ENCODE measurements at regions not wholly inside any gene's neighbourhood (a gene's known extent, or its start where the extent isn't known, plus 50 kb on each side); places are given as distances from the start of the nearest gene placed in this dataset.

DNA sequence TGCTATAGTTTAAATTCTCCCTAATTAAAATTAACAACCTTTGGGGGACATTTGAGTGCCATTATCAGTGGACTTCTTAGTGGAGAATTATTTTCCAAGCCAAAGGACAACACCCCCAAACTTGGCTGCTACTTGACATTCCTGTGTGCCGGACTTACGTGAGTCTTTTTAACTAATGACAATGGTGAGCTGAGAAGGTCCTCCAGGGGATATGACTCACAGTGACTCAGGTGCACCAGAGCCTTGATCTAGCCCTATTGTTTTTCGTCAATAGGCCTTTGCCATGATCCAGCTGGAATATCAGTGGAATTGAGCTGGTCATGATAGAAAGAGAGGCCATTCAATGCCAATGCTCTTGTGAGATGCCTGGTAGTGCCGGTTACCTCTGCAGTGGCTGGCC lies 118.1 kb upstream of the CXCR4 start (continued):
- TF ChIP-seq IRF3 (IDR thresholded peaks at IDR 0.05) = no peak
- no peak for TF ChIP-seq BMI1 (IDR thresholded peaks at IDR 0.05; ENCODE audit: borderline replicate concordance)
- TF ChIP-seq BCL11A (IDR thresholded peaks at IDR 0.05; ENCODE audit: low read depth, low read length) = no peak
- no peak for TF ChIP-seq HDAC2 (IDR thresholded peaks at IDR 0.05)
- no peak for TF ChIP-seq NR2C2 (IDR thresholded peaks at IDR 0.05; ENCODE audit: borderline replicate concordance, control insufficient read depth, insufficient read length, low read depth)
- TF ChIP-seq SKIL (IDR thresholded peaks at IDR 0.05; ENCODE audit: low read depth, poor library complexity, severe bottlenecking) = no peak
- TF ChIP-seq HCFC1 (IDR thresholded peaks at IDR 0.05; ENCODE audit: low read length) = no peak
- no peak for TF ChIP-seq IKZF2 (IDR thresholded peaks at IDR 0.05)
- TF ChIP-seq SREBF2 (IDR thresholded peaks at IDR 0.05; ENCODE audit: low read length) = no peak
- no peak for TF ChIP-seq LARP7 (IDR thresholded peaks at IDR 0.05)

- ChIA-PET SMC1A (ENCODE audit: uncharacterized antibody, unreplicated experiment) (interaction anchor here (1.6 to 8.9 kb wide), 6 partner anchors 11 to 28 kb away, joined by 3 to 105 read pairs (median 76); no protein-coding TSS in a partner anchor), CTCF (interaction anchor here (1.2 to 2.9 kb wide), 2 partner anchors 11 to 22 kb away, joined by 3 to 12 read pairs; no protein-coding TSS in a partner anchor), POLR2A (interaction anchor here (0.6 to 4.9 kb wide), 5 partner anchors 9 to 307 kb away, joined by 3 to 46 read pairs (median 5); no protein-coding TSS in a partner anchor), RAD21 (ENCODE audit: unreplicated experiment) (interaction anchor here (0.9 kb wide), 1 partner anchor 20 kb away, joined by 3 read pairs; no protein-coding TSS in a partner anchor)
- H3K4me2 ChIP-seq (ENCODE audit: control insufficient read depth, insufficient read depth) = no peak overlapping the region
- no peaks in the 10 kb centered on the region for H3K79me2 ChIP-seq (ENCODE audit: control insufficient read depth, insufficient read depth, low read length)
- H3K36me3 ChIP-seq (ENCODE audit: control insufficient read depth in 2 of 2, insufficient read depth in 2 of 2, low read length in 1 of 2) = no peaks in the 10 kb centered on the region
- 82% methylated on average over 4 of the region's 4 CpGs for whole genome bisulfite sequencing (ENCODE audit: insufficient coverage, insufficient replicate concordance, low lambda C conversion rate, missing lambda C conversion rate)
- no peak overlapping the region for H3K9ac ChIP-seq (ENCODE audit: control insufficient read depth, insufficient read depth, low read length)
- FAIRE-seq = no peak
- H3K27me3 ChIP-seq (replicated peaks in 1 of 2; ENCODE audit: control insufficient read depth in 2 of 2, insufficient read depth in 2 of 2, low read length in 1 of 2) = no peaks in the 10 kb centered on the region; a peak in 1 of 4 replicates
- no peak for DNase-seq (ENCODE audit: low read depth, low spot score)
- BruUV-seq (replicated peaks) = no TSS peak
- H4K20me1 ChIP-seq (ENCODE audit: control insufficient read depth, insufficient read depth) = no peaks in the 10 kb centered on the region
- no peak for ATAC-seq
- H2AFZ ChIP-seq (ENCODE audit: control insufficient read depth, low read depth, low read length) = no peak overlapping the region
- H3K4me3 ChIP-seq = no peak overlapping the region
- no peaks in the 10 kb centered on the region for H3K9me3 ChIP-seq (replicated peaks; ENCODE audit: control insufficient read depth, insufficient read depth, low read length)
- in situ Hi-C loops (cut with MboI) = no loop called here
- H3K27ac ChIP-seq (ENCODE audit: control insufficient read depth, insufficient read depth) = no peak overlapping the region
- intact Hi-C loops (cut with micrococcal nuclease; ENCODE audit: unreplicated experiment) = loop anchor here (5.0 kb wide), 2 partner anchors 92 to 103 kb away; no protein-coding TSS in a partner anchor
- H3K4me1 ChIP-seq (ENCODE audit: control insufficient read depth, insufficient read depth, low read length) = peaks cover 18% of the 10 kb centered on the region
- TF ChIP-seq SRF (IDR thresholded peaks at IDR 0.05; ENCODE audit: low read depth in 2 of 2, low read length in 2 of 2) = no peak
- TF ChIP-seq ZNF217 (IDR thresholded peaks at IDR 0.05) = no peak
- TF ChIP-seq, protein P1, sequence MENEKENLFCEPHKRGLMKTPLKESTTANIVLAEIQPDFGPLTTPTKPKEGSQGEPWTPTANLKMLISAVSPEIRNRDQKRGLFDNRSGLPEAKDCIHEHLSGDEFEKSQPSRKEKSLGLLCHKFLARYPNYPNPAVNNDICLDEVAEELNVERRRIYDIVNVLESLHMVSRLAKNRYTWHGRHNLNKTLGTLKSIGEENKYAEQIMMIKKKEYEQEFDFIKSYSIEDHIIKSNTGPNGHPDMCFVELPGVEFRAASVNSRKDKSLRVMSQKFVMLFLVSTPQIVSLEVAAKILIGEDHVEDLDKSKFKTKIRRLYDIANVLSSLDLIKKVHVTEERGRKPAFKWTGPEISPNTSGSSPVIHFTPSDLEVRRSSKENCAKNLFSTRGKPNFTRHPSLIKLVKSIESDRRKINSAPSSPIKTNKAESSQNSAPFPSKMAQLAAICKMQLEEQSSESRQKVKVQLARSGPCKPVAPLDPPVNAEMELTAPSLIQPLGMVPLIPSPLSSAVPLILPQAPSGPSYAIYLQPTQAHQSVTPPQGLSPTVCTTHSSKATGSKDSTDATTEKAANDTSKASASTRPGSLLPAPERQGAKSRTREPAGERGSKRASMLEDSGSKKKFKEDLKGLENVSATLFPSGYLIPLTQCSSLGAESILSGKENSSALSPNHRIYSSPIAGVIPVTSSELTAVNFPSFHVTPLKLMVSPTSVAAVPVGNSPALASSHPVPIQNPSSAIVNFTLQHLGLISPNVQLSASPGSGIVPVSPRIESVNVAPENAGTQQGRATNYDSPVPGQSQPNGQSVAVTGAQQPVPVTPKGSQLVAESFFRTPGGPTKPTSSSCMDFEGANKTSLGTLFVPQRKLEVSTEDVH (IDR thresholded peaks at IDR 0.05; ENCODE audit: low read depth, partially characterized antibody) = no peak
- no peak for TF ChIP-seq POLR2AphosphoS5 (IDR thresholded peaks at IDR 0.05; ENCODE audit: low read length)
- no peak for TF ChIP-seq MLLT1 (IDR thresholded peaks at IDR 0.05)
Observed at GRCh38 chr2:136235546-136235945, 117.6 kb upstream of the CXCR4 start.

All from GM12878 (cell line).